Naive thymus-derived CD8-positive, alpha-beta T cell (primary cell): ENCODE measurements at regions not wholly inside any gene's neighbourhood (a gene's known extent, or its start where the extent isn't known, plus 50 kb on each side); places are given as distances from the start of the nearest gene placed in this dataset.

ENCODE experiments used
- ATAC-seq, 2 donors: fragments of 150-1000 bp; cut with Tn5 transposase in 1 of 2; sonication (Bioruptor Pico), chemical (Tn5 transposase) in 1 of 2; 1 replicate in 1 of 2; 2 replicates in 1 of 2; pipeline ENCODE4 v1.10.0; 2021; ENCODE audit warnings: mild to moderate bottlenecking in 2 of 2, moderate library complexity in 2 of 2
- POLR2A ChIA-PET: fragments of 350-600 bp; sonication (Branson Sonifier 250); formaldehyde crosslinking; loops from one replicate; lab custom pipeline; 2021; ENCODE audit warnings: antibody characterized with exemption; lab: Charles Lee
- DNase-seq, 10 donors: peaks; one replicate each; pipeline versions ENCODE4 v3.0.0 to v3.0.0-alpha.2; 2020 to 2022
- H3K27ac Mint-ChIP-seq, 10 donors: one replicate each; pipeline ENCODE4 v1.8.0; 2020 to 2022; ENCODE audit warnings: mild to moderate bottlenecking in 10 of 10, mixed read lengths in 10 of 10, moderate library complexity in 4 of 10, inconsistent platforms in 1 of 10
- H3K27me3 Mint-ChIP-seq, 5 donors: one replicate each; pipeline ENCODE4 v1.8.0; 2021 to 2022; ENCODE audit warnings: mixed read lengths in 5 of 5
- H3K36me3 Mint-ChIP-seq, 3 donors: one replicate each; pipeline ENCODE4 v1.8.0; 2020 to 2022; ENCODE audit warnings: mixed read lengths in 3 of 3, mild to moderate bottlenecking in 2 of 3, inconsistent platforms in 1 of 3
- H3K4me1 Mint-ChIP-seq, 4 donors: one replicate each; pipeline ENCODE4 v1.8.0; 2021 to 2022; ENCODE audit warnings: mixed read lengths in 4 of 4
- H3K4me3 Mint-ChIP-seq, 10 donors: one replicate each; pipeline ENCODE4 v1.8.0; 2020 to 2022; ENCODE audit warnings: mild to moderate bottlenecking in 10 of 10, mixed read lengths in 10 of 10, moderate library complexity in 6 of 10, inconsistent platforms in 1 of 10
- H3K9me3 Mint-ChIP-seq, 9 donors: one replicate each; pipeline ENCODE4 v1.8.0; 2020 to 2022; ENCODE audit warnings: mixed read lengths in 9 of 9, mild to moderate bottlenecking in 3 of 9, inconsistent platforms in 1 of 9, moderate library complexity in 1 of 9

DNA sequence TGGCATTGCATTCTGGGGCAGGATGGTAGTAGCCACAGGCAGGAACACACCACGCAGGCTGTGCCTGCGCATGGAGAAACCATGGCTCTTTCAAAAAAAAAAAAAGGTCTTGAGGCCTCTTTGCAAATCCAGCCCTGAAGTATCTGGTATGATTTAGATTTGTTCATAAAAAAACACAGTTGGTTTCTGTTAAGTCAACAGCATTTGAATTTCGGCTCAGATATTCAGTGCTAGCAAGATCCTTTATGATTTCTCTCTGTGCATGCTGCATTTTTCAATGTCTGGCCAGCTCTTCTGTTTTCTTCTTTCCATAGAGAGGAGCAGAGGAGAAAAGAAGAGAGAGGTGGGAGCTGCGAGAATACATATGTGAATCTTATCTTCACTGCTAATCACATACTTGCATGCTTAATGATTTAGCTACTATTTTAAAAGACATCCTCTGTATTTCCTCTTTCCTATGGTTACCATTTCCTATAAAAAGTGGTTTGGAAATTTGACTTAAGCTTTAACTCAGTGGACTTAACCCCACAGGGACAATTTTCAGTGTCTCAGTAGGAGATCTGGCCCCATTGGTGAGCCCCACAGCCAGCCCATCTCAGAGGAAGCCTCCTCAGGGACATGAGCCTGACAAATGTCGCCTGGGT is 214.3 kb upstream of the APCDD1 start:
- H3K27me3 Mint-ChIP-seq = no peaks in the 10 kb centered on the region
- POLR2A ChIA-PET = no interaction called here
- no peak overlapping the region for H3K4me3 Mint-ChIP-seq
- no peak for ATAC-seq
- H3K4me1 Mint-ChIP-seq = no peaks in the 10 kb centered on the region
- H3K27ac Mint-ChIP-seq = no peak overlapping the region
- no peaks in the 10 kb centered on the region for H3K36me3 Mint-ChIP-seq
- H3K9me3 Mint-ChIP-seq = no peaks in the 10 kb centered on the region
- DNase-seq = no peak

- Mint-ChIP-seq H3K27me3 (no peaks in the 10 kb centered on the region), H3K27ac (no peak overlapping the region), H3K4me1 (no peaks in the 10 kb centered on the region), H3K4me3 (no peak overlapping the region), H3K9me3 (no peaks in the 10 kb centered on the region), H3K36me3 (no peaks in the 10 kb centered on the region)
- ATAC-seq (no peak), DNase-seq (no peak)
- POLR2A ChIA-PET = no interaction called here
Measured at GRCh38 chr18:10240973-10241372, 213.5 kb upstream of the APCDD1 start.

DNA sequence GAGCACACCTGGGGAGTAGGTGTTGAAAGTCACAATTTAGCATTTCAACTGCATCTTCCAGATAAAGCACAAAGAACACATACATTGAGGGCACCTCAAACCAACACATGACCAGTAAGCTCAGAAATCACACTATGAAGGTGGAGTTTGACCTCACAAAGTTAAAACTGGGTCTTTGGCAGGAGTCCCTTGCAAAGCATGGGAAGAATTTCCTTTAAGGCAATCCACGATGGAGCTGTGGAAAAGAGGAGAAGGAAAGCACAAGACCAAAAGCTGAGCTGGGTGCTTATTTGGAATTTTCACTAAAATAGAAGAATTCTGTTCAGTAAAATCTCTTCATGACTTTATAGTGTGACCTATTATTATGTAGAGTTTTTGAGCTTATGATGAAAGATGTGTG is 212.9 kb upstream of the APCDD1 start:
- ATAC-seq (no peak), DNase-seq (no peak)
- H3K36me3 Mint-ChIP-seq = no peaks in the 10 kb centered on the region
- H3K9me3 Mint-ChIP-seq = no peaks in the 10 kb centered on the region
- H3K4me3 Mint-ChIP-seq = no peak overlapping the region
- H3K4me1 Mint-ChIP-seq = no peaks in the 10 kb centered on the region
- H3K27ac Mint-ChIP-seq = no peak overlapping the region
- POLR2A ChIA-PET = no interaction called here
- no peaks in the 10 kb centered on the region for H3K27me3 Mint-ChIP-seq

- no peak for ATAC-seq
- H3K4me3 Mint-ChIP-seq = no peak overlapping the region
- no peaks in the 10 kb centered on the region for H3K4me1 Mint-ChIP-seq
- H3K9me3 Mint-ChIP-seq = no peaks in the 10 kb centered on the region
- DNase-seq = no peak
- no peaks in the 10 kb centered on the region for H3K27me3 Mint-ChIP-seq
- POLR2A ChIA-PET = no interaction called here
- H3K36me3 Mint-ChIP-seq = no peaks in the 10 kb centered on the region
- no peak overlapping the region for H3K27ac Mint-ChIP-seq
Measured at GRCh38 chr18:10242936-10243680, 211.3 kb upstream of the APCDD1 start.

DNA sequence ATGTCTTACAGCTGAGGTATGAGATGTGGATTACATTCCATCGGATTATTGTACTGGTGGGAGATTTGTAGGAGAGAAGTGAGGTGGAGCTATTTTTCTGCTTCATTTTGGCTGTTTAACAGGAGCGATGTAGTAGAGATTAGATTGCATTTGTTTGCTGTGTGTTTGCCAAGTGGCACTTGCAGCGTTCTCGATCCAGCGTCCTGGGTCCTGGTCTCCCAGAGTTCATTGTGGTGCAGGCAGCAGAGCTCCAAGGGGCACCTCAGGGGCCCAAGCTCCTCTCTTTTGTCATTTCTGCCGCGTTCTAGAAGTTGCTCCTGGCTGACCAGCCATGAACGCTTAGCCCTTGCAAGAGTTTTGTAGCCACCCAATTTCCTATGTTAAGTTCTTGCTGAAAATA is 210.1 kb upstream of the APCDD1 start:
- H3K36me3 Mint-ChIP-seq = no peaks in the 10 kb centered on the region
- POLR2A ChIA-PET = no interaction called here
- H3K4me1 Mint-ChIP-seq = no peaks in the 10 kb centered on the region
- H3K27me3 Mint-ChIP-seq = no peaks in the 10 kb centered on the region
- no peak overlapping the region for H3K27ac Mint-ChIP-seq
- no peak overlapping the region for H3K4me3 Mint-ChIP-seq
- no peaks in the 10 kb centered on the region for H3K9me3 Mint-ChIP-seq
- no peak for DNase-seq
- no peak for ATAC-seq

- POLR2A ChIA-PET = no interaction called here
- H3K27me3 Mint-ChIP-seq = peaks cover 0 to 1% (median 0%) of the 10 kb centered on the region in 5 donors
- DNase-seq (no peak), ATAC-seq (no peak)
- H3K4me1 Mint-ChIP-seq = no peaks in the 10 kb centered on the region
- H3K4me3 Mint-ChIP-seq = no peak overlapping the region
- no peaks in the 10 kb centered on the region for H3K9me3 Mint-ChIP-seq
- H3K36me3 Mint-ChIP-seq = no peaks in the 10 kb centered on the region
- H3K27ac Mint-ChIP-seq = no peak overlapping the region
Measured at GRCh38 chr18:10245031-10245845, 209.2 kb upstream of the APCDD1 start.

GRCh38 chr18:10245846-10246175 is 208.6 kb upstream of the APCDD1 start:
- H3K27me3 Mint-ChIP-seq = peaks cover 0 to 4% (median 0%) of the 10 kb centered on the region in 5 donors
- POLR2A ChIA-PET = no interaction called here

GRCh38 chr18:10247021-10247741 is 207.3 kb upstream of the APCDD1 start:
- Mint-ChIP-seq H3K9me3 (no peaks in the 10 kb centered on the region), H3K36me3 (no peaks in the 10 kb centered on the region), H3K4me3 (no peak overlapping the region), H3K27ac (no peak overlapping the region), H3K4me1 (peaks cover 0 to 3% (median 0%) of the 10 kb centered on the region in 4 donors), H3K27me3 (peaks cover 0 to 4% (median 0%) of the 10 kb centered on the region in 5 donors)
- DNase-seq (no peak), ATAC-seq (no peak)
- POLR2A ChIA-PET = no interaction called here

More at GRCh38 chr18:10245846-10246175, 208.6 kb upstream of the APCDD1 start:
- Mint-ChIP-seq H3K4me1 (peaks cover 0 to 1% (median 0%) of the 10 kb centered on the region in 4 donors), H3K4me3 (no peak overlapping the region), H3K36me3 (no peaks in the 10 kb centered on the region), H3K9me3 (no peaks in the 10 kb centered on the region), H3K27ac (no peak overlapping the region)
- ATAC-seq (no peak), DNase-seq (no peak)

DNA sequence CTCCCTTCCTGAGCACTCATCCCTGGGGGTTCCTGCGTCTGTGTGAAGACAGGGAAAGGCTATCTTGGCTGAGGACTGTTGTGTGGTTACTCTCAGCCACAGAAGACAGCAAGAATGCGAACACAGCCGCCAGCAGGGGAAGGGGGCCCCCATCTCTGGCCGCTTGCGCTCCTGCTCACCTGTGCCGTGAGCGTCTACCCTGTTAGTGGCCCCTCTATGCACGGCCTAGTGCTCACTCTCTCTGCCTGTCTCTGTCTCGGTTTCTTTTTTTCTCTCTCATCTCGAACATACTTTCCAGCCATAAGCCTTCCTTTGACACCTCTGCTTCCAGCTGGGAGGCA is 206.7 kb upstream of the APCDD1 start:
- H3K36me3 Mint-ChIP-seq = no peaks in the 10 kb centered on the region
- no peaks in the 10 kb centered on the region for H3K9me3 Mint-ChIP-seq
- H3K4me1 Mint-ChIP-seq = peaks cover 0 to 3% (median 0%) of the 10 kb centered on the region in 4 donors
- no peak overlapping the region for H3K4me3 Mint-ChIP-seq
- peaks cover 0 to 4% (median 0%) of the 10 kb centered on the region in 5 donors for H3K27me3 Mint-ChIP-seq
- POLR2A ChIA-PET = no interaction called here
- ATAC-seq (no peak), DNase-seq (no peak)
- no peak overlapping the region for H3K27ac Mint-ChIP-seq

GRCh38 chr18:10248738-10249137 is 205.7 kb upstream of the APCDD1 start:
- H3K27me3 Mint-ChIP-seq = peaks cover 0 to 4% (median 0%) of the 10 kb centered on the region in 5 donors
- no peak for ATAC-seq
- no peaks in the 10 kb centered on the region for H3K9me3 Mint-ChIP-seq
- no peak for DNase-seq
- peaks cover 0 to 11% (median 0%) of the 10 kb centered on the region in 4 donors for H3K4me1 Mint-ChIP-seq
- H3K36me3 Mint-ChIP-seq = no peaks in the 10 kb centered on the region
- POLR2A ChIA-PET = no interaction called here
- H3K4me3 Mint-ChIP-seq = no peak overlapping the region
- H3K27ac Mint-ChIP-seq = no peak overlapping the region

DNA sequence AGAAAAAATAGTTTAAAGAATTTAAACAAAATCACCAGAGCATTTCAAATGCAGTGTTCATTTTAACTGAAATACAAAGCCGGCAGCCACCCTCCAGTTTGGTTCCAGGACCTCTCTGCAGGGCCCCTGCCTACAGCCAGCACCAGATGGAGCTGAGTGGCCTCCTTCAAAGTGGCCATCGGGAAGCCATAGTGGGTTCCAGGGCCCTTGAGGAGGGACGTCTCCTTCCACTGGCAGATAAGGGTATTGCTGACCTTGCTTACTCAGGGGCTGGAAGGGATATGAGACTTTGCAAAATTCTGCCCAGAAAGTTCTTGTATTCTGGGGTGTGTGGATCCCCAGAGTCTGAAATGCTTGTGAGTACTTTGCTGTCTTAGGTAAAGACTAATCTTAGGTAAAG is 205.2 kb upstream of the APCDD1 start:
- H3K27me3 Mint-ChIP-seq = peaks cover 0 to 4% (median 0%) of the 10 kb centered on the region in 5 donors
- H3K4me3 Mint-ChIP-seq = no peak overlapping the region
- POLR2A ChIA-PET = no interaction called here
- H3K36me3 Mint-ChIP-seq = no peaks in the 10 kb centered on the region
- H3K27ac Mint-ChIP-seq = no peak overlapping the region
- H3K9me3 Mint-ChIP-seq = no peaks in the 10 kb centered on the region
- ATAC-seq = no peak
- DNase-seq = no peak
- H3K4me1 Mint-ChIP-seq = peaks cover 0 to 11% (median 0%) of the 10 kb centered on the region in 4 donors

DNA sequence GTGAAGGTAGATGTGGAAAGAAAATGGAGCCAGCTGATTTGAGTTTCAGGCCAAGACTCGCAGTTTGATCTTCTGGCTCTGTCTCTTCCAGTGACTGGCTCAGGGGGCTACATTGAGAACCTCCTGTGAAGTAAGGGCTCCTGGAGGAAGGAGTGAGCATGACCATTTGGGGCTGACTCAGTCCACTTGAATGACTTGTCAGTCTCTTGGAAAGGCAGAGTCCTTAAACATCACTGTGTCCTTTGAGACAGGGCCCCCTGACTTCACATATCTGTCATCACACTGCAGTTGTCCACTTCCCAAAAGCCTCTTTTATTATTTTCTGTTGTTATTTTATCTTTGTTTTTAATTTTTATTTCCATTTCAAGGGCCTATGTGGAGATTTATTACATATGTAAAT is 204.6 kb upstream of the APCDD1 start:
- H3K4me3 Mint-ChIP-seq = no peak overlapping the region
- POLR2A ChIA-PET = no interaction called here
- ATAC-seq (no peak), DNase-seq (no peak)
- no peaks in the 10 kb centered on the region for H3K36me3 Mint-ChIP-seq
- H3K9me3 Mint-ChIP-seq = no peaks in the 10 kb centered on the region
- H3K27ac Mint-ChIP-seq = no peak overlapping the region
- peaks cover 0 to 11% (median 0%) of the 10 kb centered on the region in 4 donors for H3K4me1 Mint-ChIP-seq
- H3K27me3 Mint-ChIP-seq = peaks cover 0 to 4% (median 0%) of the 10 kb centered on the region in 5 donors

- peaks cover 0 to 12% (median 5%) of the 10 kb centered on the region in 5 donors for H3K27me3 Mint-ChIP-seq
- POLR2A ChIA-PET = no interaction called here
Measured at GRCh38 chr18:10252494-10252893, 201.9 kb upstream of the APCDD1 start.

More at GRCh38 chr18:10252494-10252893, 201.9 kb upstream of the APCDD1 start:
- DNase-seq = no peak
- Mint-ChIP-seq H3K4me1 (peaks cover 0 to 11% (median 0%) of the 10 kb centered on the region in 4 donors), H3K9me3 (peaks cover 0 to 5% (median 2%) of the 10 kb centered on the region in 9 donors), H3K4me3 (no peak overlapping the region), H3K27ac (no peak overlapping the region), H3K36me3 (no peaks in the 10 kb centered on the region)
- ATAC-seq = no peak
